Parathyroid adenoma (tissue), 2 donors: ENCODE measurements at regions not wholly inside any gene's neighbourhood (a gene's known extent, or its start where the extent isn't known, plus 50 kb on each side); places are given as distances from the start of the nearest gene placed in this dataset.

Experiments
- H2AFZ ChIP-seq: fragments of 300-600 bp; sonication (generic); one replicate; pipeline ENCODE4 v1.7.0; 2017; ENCODE audit warnings: antibody characterized with exemption, mild to moderate bottlenecking
- H3K27ac ChIP-seq: fragments of 300-600 bp; sonication (generic); one replicate; pipeline ENCODE4 v1.7.0; 2017
- H3K27me3 ChIP-seq: fragments of 300-600 bp; sonication (generic); one replicate; pipeline ENCODE4 v1.7.0; 2017; ENCODE audit warnings: low read length; ENCODE audit not compliant: control insufficient read depth, insufficient read depth
- H3K36me3 ChIP-seq: fragments of 300-600 bp; sonication (generic); one replicate; pipeline ENCODE4 v1.7.0; 2017; ENCODE audit warnings: low read length; ENCODE audit not compliant: control insufficient read depth, insufficient read depth
- H3K4me1 ChIP-seq: fragments of 300-600 bp; sonication (generic); one replicate; pipeline ENCODE4 v1.7.0; 2017; ENCODE audit warnings: control low read depth
- H3K4me2 ChIP-seq: fragments of 300-600 bp; sonication (generic); one replicate; pipeline ENCODE4 v1.7.0; 2017; ENCODE audit warnings: low read length
- H3K4me3 ChIP-seq: fragments of 300-600 bp; sonication (generic); one replicate; pipeline ENCODE4 v1.7.0; 2017; ENCODE audit warnings: low read depth, low read length
- H3K79me2 ChIP-seq: fragments of 300-600 bp; sonication (generic); one replicate; pipeline ENCODE4 v1.7.0; 2017; ENCODE audit warnings: control low read depth
- H3K9ac ChIP-seq: fragments of 300-600 bp; sonication (generic); one replicate; pipeline ENCODE4 v1.7.0; 2017; ENCODE audit warnings: mild to moderate bottlenecking
- H3K9me3 ChIP-seq: fragments of 300-600 bp; sonication (generic); one replicate; pipeline ENCODE4 v1.7.0; 2017; ENCODE audit warnings: low read length; ENCODE audit not compliant: control insufficient read depth
- TF ChIP-seq, protein P1 (sequence below): fragments of 300-600 bp; sonication (generic); IDR thresholded peaks from one replicate; pipeline ENCODE4 v1.7.0; 2017; ENCODE audit warnings: antibody characterized with exemption, mild to moderate bottlenecking
- donor health status: primary hyperparathyroidism.

DNA sequence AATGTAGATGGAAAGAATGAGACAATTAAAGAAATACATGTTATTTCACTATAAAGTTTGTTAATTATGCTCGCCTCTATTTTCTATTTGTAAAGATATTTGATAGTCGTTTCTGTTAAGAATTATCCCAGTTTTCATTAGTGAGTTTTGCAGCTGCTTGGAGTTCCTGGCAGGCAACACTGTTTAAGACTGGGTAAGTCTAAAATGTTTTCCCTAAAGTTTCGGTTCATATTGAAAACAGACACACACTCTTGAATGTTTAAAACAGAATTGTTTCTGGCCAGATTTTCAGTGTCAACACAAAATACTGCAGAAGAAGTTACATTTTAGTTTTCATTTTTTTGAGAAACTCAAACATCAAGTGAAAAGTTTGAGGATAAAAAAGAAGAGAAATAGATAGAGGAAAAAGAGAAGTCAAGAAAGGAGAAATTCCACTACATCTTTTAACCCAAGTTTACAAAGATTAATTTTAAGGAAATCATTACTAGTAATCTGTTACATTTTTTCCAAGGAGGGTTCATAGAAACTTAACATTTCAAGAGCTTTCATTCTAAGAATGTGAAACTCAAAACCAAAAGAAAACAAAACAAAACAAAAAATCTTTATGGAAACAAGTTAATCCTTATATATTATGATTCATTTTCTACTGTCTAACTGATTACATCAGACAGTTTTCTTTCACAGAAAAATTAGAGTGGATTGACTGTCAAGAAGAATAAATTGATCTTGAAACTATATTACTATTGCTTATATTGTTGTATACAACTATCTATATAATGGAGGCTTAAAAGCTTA is 305.5 kb downstream of the FAT4 start:
- Histone ChIP-seq H3K4me2 (no peak overlapping the region), H3K9me3 (no peaks in the 10 kb centered on the region), H3K9ac (no peak overlapping the region), H3K27me3 (no peaks in the 10 kb centered on the region), H3K4me1 (no peaks in the 10 kb centered on the region), H3K27ac (no peak overlapping the region), H3K4me3 (no peak overlapping the region), H3K36me3 (no peaks in the 10 kb centered on the region), H2AFZ (no peak overlapping the region), H3K79me2 (no peaks in the 10 kb centered on the region)
- TF ChIP-seq, protein P1, sequence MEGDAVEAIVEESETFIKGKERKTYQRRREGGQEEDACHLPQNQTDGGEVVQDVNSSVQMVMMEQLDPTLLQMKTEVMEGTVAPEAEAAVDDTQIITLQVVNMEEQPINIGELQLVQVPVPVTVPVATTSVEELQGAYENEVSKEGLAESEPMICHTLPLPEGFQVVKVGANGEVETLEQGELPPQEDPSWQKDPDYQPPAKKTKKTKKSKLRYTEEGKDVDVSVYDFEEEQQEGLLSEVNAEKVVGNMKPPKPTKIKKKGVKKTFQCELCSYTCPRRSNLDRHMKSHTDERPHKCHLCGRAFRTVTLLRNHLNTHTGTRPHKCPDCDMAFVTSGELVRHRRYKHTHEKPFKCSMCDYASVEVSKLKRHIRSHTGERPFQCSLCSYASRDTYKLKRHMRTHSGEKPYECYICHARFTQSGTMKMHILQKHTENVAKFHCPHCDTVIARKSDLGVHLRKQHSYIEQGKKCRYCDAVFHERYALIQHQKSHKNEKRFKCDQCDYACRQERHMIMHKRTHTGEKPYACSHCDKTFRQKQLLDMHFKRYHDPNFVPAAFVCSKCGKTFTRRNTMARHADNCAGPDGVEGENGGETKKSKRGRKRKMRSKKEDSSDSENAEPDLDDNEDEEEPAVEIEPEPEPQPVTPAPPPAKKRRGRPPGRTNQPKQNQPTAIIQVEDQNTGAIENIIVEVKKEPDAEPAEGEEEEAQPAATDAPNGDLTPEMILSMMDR = no peak

- TF ChIP-seq, protein P1 = no peak
- Histone ChIP-seq H3K9ac (no peak overlapping the region), H3K27ac (no peak overlapping the region), H3K79me2 (no peaks in the 10 kb centered on the region), H2AFZ (no peak overlapping the region), H3K4me1 (no peaks in the 10 kb centered on the region), H3K9me3 (no peaks in the 10 kb centered on the region), H3K36me3 (no peaks in the 10 kb centered on the region), H3K27me3 (no peaks in the 10 kb centered on the region), H3K4me2 (no peak overlapping the region), H3K4me3 (no peak overlapping the region)
Measured at GRCh38 chr4:125624951-125625350, 310.2 kb downstream of the FAT4 start.

- Histone ChIP-seq H3K9me3 (no peaks in the 10 kb centered on the region), H3K36me3 (no peaks in the 10 kb centered on the region), H2AFZ (no peak overlapping the region), H3K4me3 (no peak overlapping the region), H3K9ac (no peak overlapping the region), H3K4me1 (no peaks in the 10 kb centered on the region), H3K79me2 (no peaks in the 10 kb centered on the region), H3K27me3 (no peaks in the 10 kb centered on the region), H3K4me2 (no peak overlapping the region), H3K27ac (no peak overlapping the region)
- TF ChIP-seq, protein P1 = no peak
Measured at GRCh38 chr4:125626946-125627345, 312.2 kb downstream of the FAT4 start.

DNA sequence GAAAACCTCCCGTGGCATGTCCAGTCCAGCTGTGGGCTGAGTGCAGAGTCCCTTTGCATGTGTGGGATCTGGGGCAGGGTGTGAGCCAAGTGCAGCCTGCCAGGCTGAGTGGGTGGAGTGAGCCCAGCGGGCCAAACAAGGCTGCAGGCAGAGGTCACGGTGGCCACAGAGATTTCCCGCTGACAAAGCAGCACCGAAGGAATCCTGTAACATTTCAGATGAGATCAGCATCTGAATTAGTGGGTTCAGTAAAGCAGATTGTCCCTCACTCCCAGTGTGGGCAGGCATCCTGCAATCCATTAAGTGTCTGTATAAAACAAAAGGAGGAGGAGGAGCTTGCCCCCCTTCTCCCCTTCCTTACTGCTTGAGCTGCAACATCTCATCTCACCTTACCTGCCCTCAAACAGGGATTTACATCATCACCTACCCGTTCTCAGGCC is 324.4 kb downstream of the FAT4 start:
- Histone ChIP-seq H3K9ac (no peak overlapping the region), H3K27ac (peak overlapping the region; percentile 82)

More for the DNA sequence above, 324.4 kb downstream of the FAT4 start:
- Histone ChIP-seq H3K79me2 (no peaks in the 10 kb centered on the region), H3K9me3 (no peaks in the 10 kb centered on the region), H3K36me3 (no peaks in the 10 kb centered on the region), H3K4me2 (peak overlapping the region; percentile 25), H3K27me3 (no peaks in the 10 kb centered on the region), H3K4me3 (no peak overlapping the region), H2AFZ (peak overlapping the region; percentile 34), H3K4me1 (peaks cover 8% of the 10 kb centered on the region)
- TF ChIP-seq, protein P1 = no peak
